B cell (primary cell): ENCODE measurements at regions not wholly inside any gene's neighbourhood (a gene's known extent, or its start where the extent isn't known, plus 50 kb on each side); places are given as distances from the start of the nearest gene placed in this dataset.

Experiments used
- ATAC-seq: fragments of 200-7000 bp; cut with Tn5 transposase; one replicate; pipeline ENCODE4 v1.10.0; 2021; ENCODE audit warnings: low read depth, mild to moderate bottlenecking, moderate number of reproducible peaks, moderate library complexity
- CTCF ChIA-PET: fragments of 350-600 bp; sonication (Branson Sonifier 250); formaldehyde crosslinking; loops from one replicate; lab custom pipeline; 2021; ENCODE audit warnings: antibody characterized with exemption, inconsistent platforms; lab: Charles Lee
- POLR2A ChIA-PET: fragments of 350-600 bp; sonication (Branson Sonifier 250); formaldehyde crosslinking; loops from one replicate; lab custom pipeline; 2021; ENCODE audit warnings: antibody characterized with exemption; lab: Charles Lee
- DNase-seq: peaks from one replicate; pipeline ENCODE4 v3.0.0; 2013
- H2AFZ ChIP-seq: 2 replicates; pipeline ENCODE4 v1.6.1; 2012; ENCODE audit warnings: mild to moderate bottlenecking, low read depth, low read length; ENCODE audit not compliant: insufficient read depth, poor library complexity, severe bottlenecking
- H3K27ac ChIP-seq, 2 donors: 1 replicate in 1 of 2; 2 replicates in 1 of 2; pipeline ENCODE4 v1.5.1; 2012 to 2013; ENCODE audit warnings: low read length in 2 of 2, mild to moderate bottlenecking in 2 of 2, moderate library complexity in 1 of 2
- H3K27me3 ChIP-seq, 4 experiments: fragments of 200-600 bp in 1 of 4; sonication (generic) in 1 of 4; replicated peaks in 1 of 4; 1 replicate in 2 of 4; 2 replicates in 2 of 4; pipeline versions ENCODE4 v1.6.1 to v1.7.0; 2013 to 2016; ENCODE audit warnings: low read length in 3 of 4, mild to moderate bottlenecking in 2 of 4, mixed read lengths in 1 of 4, moderate library complexity in 1 of 4; ENCODE audit not compliant: insufficient read depth in 4 of 4, control insufficient read depth in 3 of 4; ENCODE audit errors: control extremely low read depth in 1 of 4
- H3K36me3 ChIP-seq, 2 experiments: replicated peaks in 1 of 2; 1 replicate in 1 of 2; 2 replicates in 1 of 2; pipeline versions ENCODE4 v1.6.1 to v1.7.1; 2013; ENCODE audit warnings: low read length in 1 of 2; ENCODE audit not compliant: insufficient read depth in 2 of 2, control insufficient read depth in 1 of 2; ENCODE audit errors: control extremely low read depth in 1 of 2, extremely low read depth in 1 of 2
- H3K4me1 ChIP-seq, 2 donors: fragments of 200-600 bp in 1 of 2; sonication (generic) in 1 of 2; 1 replicate in 1 of 2; 2 replicates in 1 of 2; pipeline versions ENCODE4 v1.5.1 to v1.6.1; 2013 to 2017; ENCODE audit warnings: low read length in 2 of 2; ENCODE audit not compliant: control insufficient read depth in 2 of 2, insufficient read depth in 2 of 2
- H3K4me2 ChIP-seq: replicated peaks from 2 replicates; pipeline ENCODE3; 2012; ENCODE audit warnings: mild to moderate bottlenecking, low read depth, low read length; ENCODE audit not compliant: poor library complexity, severe bottlenecking
- H3K4me3 ChIP-seq, 5 experiments: fragments of 200-600 bp in 1 of 5; sonication (generic) in 1 of 5; 1 replicate in 3 of 5; 2 replicates in 2 of 5; pipeline versions ENCODE4 v1.5.1 to v1.7.0; 2011 to 2016; ENCODE audit warnings: low read length in 4 of 5, mild to moderate bottlenecking in 4 of 5, low read depth in 2 of 5, control low read depth in 1 of 5, moderate library complexity in 1 of 5; ENCODE audit not compliant: insufficient read depth in 1 of 5; ENCODE audit errors: control extremely low read depth in 1 of 5, extremely low read depth in 1 of 5
- H3K79me2 ChIP-seq: fragments of 200-600 bp; sonication (generic); one replicate; pipeline ENCODE4 v1.6.0; 2016; ENCODE audit warnings: low read length; ENCODE audit not compliant: control insufficient read depth, insufficient read depth
- H3K9ac ChIP-seq: fragments of 200-600 bp; sonication (generic); 2 replicates; pipeline ENCODE4 v1.6.1; 2017; ENCODE audit warnings: mild to moderate bottlenecking, low read length, moderate library complexity
- H3K9me3 ChIP-seq, 3 donors: one replicate each; pipeline versions ENCODE4 v1.6.1 to v1.7.1; 2013; ENCODE audit warnings: low read length in 2 of 3; ENCODE audit not compliant: control insufficient read depth in 2 of 3, insufficient read depth in 1 of 3; ENCODE audit errors: control extremely low read depth in 1 of 3
- H4K20me1 ChIP-seq: 2 replicates; pipeline ENCODE4 v1.6.0; 2012; ENCODE audit warnings: mild to moderate bottlenecking, low read length; ENCODE audit not compliant: insufficient read depth, control insufficient read depth, poor library complexity, severe bottlenecking
- H3K27ac Mint-ChIP-seq: one replicate; pipeline ENCODE4 v1.8.0; 2021; ENCODE audit warnings: mixed read lengths
- H3K27me3 Mint-ChIP-seq: one replicate; pipeline ENCODE4 v1.8.0; 2021; ENCODE audit warnings: mixed read lengths
- H3K4me1 Mint-ChIP-seq: one replicate; pipeline ENCODE4 v1.8.0; 2021; ENCODE audit warnings: mixed read lengths
- H3K4me3 Mint-ChIP-seq: one replicate; pipeline ENCODE4 v1.8.0; 2021; ENCODE audit warnings: mixed read lengths
- H3K9me3 Mint-ChIP-seq: one replicate; pipeline ENCODE4 v1.8.0; 2022; ENCODE audit warnings: mixed read lengths; ENCODE audit not compliant: insufficient read depth
- EZH2 ChIP-seq: IDR thresholded peaks from 2 replicates; pipeline ENCODE4 v1.6.1; 2012; ENCODE audit warnings: borderline replicate concordance, low read depth, mild to moderate bottlenecking, moderate library complexity, low read length; ENCODE audit not compliant: insufficient read depth, poor library complexity, severe bottlenecking
- WGBS: methylation state at CpG from one replicate; pipeline ENCODE4 v1.1.5; 2013; ENCODE audit warnings: missing lambda C conversion rate; ENCODE audit not compliant: insufficient coverage; 5-methylcytosine and 5-hydroxymethylcytosine counted together
- intact Hi-C: fragments of 100-400 bp; cut with micrococcal nuclease; formaldehyde crosslinking; loops from one replicate; pipeline ENCODE4 v1.10.0; 2022
- TF ChIP-seq, protein P1 (sequence below): fragments of 200-600 bp; IDR thresholded peaks from one replicate; pipeline ENCODE4 v1.8.0; 2022; ENCODE audit warnings: antibody characterized with exemption, mild to moderate bottlenecking

DNA sequence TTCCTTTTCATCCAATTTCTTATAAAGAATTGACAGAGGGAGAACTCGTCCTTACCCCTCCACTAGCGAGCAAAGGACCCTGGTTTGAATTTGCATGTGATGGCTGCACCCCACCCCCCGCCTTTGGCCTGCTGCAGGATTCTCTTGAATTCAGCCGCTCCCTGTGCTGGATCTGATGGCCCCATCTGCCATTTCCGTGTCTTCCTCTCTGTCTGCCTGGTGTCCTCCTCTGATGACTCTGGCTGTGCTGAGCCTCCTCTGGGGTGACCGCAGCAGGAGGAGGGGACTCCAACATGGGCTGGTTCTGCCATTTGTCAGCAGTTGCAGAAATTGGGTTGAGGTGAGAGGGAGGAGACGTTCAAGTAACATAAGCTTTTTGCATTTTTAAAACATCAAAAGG, 188.8 kb downstream of the DLL1 start:
- H3K4me1 ChIP-seq: no peaks in the 10 kb centered on the region
- H3K4me1 Mint-ChIP-seq: no peaks in the 10 kb centered on the region
- no peak for TF ChIP-seq EZH2
- TF ChIP-seq, protein P1, sequence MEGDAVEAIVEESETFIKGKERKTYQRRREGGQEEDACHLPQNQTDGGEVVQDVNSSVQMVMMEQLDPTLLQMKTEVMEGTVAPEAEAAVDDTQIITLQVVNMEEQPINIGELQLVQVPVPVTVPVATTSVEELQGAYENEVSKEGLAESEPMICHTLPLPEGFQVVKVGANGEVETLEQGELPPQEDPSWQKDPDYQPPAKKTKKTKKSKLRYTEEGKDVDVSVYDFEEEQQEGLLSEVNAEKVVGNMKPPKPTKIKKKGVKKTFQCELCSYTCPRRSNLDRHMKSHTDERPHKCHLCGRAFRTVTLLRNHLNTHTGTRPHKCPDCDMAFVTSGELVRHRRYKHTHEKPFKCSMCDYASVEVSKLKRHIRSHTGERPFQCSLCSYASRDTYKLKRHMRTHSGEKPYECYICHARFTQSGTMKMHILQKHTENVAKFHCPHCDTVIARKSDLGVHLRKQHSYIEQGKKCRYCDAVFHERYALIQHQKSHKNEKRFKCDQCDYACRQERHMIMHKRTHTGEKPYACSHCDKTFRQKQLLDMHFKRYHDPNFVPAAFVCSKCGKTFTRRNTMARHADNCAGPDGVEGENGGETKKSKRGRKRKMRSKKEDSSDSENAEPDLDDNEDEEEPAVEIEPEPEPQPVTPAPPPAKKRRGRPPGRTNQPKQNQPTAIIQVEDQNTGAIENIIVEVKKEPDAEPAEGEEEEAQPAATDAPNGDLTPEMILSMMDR: no peak
- H3K79me2 ChIP-seq: no peaks in the 10 kb centered on the region
- no peak overlapping the region for H3K27ac Mint-ChIP-seq
- no peak overlapping the region for H3K4me3 ChIP-seq
- H3K36me3 ChIP-seq: no peaks in the 10 kb centered on the region
- DNase-seq (no peak), ATAC-seq (no peak)
- H3K4me2 ChIP-seq: no peak overlapping the region
- no peak overlapping the region for H3K4me3 Mint-ChIP-seq
- H3K9ac ChIP-seq: no peak overlapping the region
- no peak overlapping the region for H3K27ac ChIP-seq
- H3K9me3 ChIP-seq: peaks cover 0 to 21% (median 3%) of the 10 kb centered on the region in 3 donors
- no peak overlapping the region for H2AFZ ChIP-seq
- intact Hi-C loops: no loop called here
- ChIA-PET CTCF (no interaction called here), POLR2A (no interaction called here)
- peaks cover 9% of the 10 kb centered on the region for H3K27me3 Mint-ChIP-seq
- no peaks in the 10 kb centered on the region for H3K9me3 Mint-ChIP-seq
- 98% methylated on average over 4 of the region's 7 CpGs for WGBS
- H3K27me3 ChIP-seq: peaks cover 0 to 11% (median 0%) of the 10 kb centered on the region in 4 experiments
- no peaks in the 10 kb centered on the region for H4K20me1 ChIP-seq

GRCh38 chr6:170101281-170102035, 189.4 kb downstream of the DLL1 start:
- H3K27me3 Mint-ChIP-seq: peaks cover 9% of the 10 kb centered on the region
- ChIA-PET POLR2A (no interaction called here), CTCF (no interaction called here)
- H3K27me3 ChIP-seq: peaks cover 0 to 12% (median 0%) of the 10 kb centered on the region in 4 experiments
- H3K4me2 ChIP-seq: no peak overlapping the region
- no peaks in the 10 kb centered on the region for H3K79me2 ChIP-seq
- H2AFZ ChIP-seq: no peak overlapping the region
- TF ChIP-seq, protein P1: no peak
- no peak for TF ChIP-seq EZH2
- no peak overlapping the region for H3K4me3 Mint-ChIP-seq
- H3K27ac Mint-ChIP-seq: no peak overlapping the region
- H3K9me3 ChIP-seq: peaks cover 0 to 21% (median 3%) of the 10 kb centered on the region in 3 donors
- intact Hi-C loops: no loop called here
- H3K9ac ChIP-seq: no peak overlapping the region
- peaks cover 0 to 4% of the 10 kb centered on the region in 2 donors for H3K4me1 ChIP-seq
- H4K20me1 ChIP-seq: no peaks in the 10 kb centered on the region
- WGBS: 92% methylated on average over 13 of the region's 17 CpGs
- H3K4me1 Mint-ChIP-seq: no peaks in the 10 kb centered on the region
- no peaks in the 10 kb centered on the region for H3K36me3 ChIP-seq
- H3K4me3 ChIP-seq: no peak overlapping the region
- ATAC-seq: no peak
- DNase-seq: no peak
- no peaks in the 10 kb centered on the region for H3K9me3 Mint-ChIP-seq
- H3K27ac ChIP-seq: no peak overlapping the region
